ENCODE measurements at regions not wholly inside any gene's neighbourhood (a gene's known extent, or its start where the extent isn't known, plus 50 kb on each side); places are given as distances from the start of the nearest gene placed in this dataset.

DNA sequence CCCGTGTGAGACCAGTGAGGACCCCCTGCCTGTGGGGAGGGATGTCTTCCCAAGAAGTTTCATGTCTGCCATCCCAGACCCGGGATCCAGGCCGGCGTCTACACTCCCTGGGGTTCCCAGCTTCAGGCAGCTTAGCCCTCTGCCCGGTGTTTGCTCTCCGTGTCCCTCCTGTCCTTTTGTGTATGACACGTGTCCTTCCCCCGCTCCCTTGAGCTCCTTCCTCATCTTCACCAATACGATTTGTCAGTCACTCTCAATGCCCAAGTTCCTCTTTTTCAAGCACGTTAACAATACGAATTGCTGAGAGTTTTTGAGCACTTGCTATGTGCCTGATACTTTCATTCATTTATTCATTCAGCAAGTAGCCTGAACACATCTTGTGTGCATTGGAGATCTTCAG lies 115.6 kb upstream of the PTPN1 start:
- DNase-seq: no peak

DNA sequence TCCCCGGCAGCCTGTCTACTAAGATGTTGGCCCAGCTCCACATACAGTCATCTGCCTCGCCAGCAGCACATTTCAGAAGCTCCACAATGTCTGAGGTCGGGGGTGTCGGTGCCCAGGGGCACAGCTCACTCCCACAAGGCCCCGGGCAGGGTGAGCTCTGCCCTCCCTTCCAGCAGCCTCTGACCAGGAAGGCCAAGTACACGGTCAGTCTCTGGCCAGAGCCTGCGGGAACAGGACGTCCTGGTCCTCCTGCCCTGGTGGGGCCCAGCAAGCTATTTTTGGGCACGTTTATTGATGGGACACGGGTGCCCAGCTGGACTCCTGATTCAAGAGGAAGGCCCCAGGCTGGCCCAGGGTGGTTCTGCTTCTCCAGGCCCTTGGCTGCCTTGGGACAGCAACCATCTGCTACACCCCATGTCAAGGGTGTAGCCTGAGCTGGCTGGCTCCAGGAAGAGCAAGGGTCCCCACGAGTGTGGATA lies 114.9 kb upstream of the PTPN1 start:
- no peak for DNase-seq

DNA sequence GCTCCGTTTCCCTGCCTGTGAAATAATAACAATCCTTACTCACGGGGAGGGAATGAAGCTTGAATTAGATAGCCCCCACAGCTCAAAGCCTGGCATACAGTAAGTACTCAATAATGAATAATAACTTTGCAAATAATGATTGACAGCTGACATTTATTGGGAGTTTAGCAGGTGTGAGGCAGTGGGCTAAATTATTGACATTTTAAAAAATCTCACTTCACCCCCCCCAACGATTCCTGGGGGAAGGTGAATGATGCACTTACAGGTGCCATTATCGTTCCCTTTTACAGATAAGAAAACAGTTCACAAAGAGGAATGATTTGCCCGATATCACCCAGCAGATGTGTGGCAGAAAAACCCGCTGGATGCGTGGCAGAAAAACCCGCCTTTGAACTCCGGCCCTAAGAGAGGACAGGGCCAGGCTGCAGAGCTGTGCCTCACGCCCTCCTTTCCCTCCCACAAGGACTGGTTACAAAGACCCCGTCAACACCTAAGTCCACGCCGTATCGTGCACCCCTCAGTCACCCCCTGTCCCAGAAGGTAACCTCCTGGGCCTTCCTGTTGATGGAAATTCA lies 114.2 kb upstream of the PTPN1 start:
- no peak for DNase-seq

DNA sequence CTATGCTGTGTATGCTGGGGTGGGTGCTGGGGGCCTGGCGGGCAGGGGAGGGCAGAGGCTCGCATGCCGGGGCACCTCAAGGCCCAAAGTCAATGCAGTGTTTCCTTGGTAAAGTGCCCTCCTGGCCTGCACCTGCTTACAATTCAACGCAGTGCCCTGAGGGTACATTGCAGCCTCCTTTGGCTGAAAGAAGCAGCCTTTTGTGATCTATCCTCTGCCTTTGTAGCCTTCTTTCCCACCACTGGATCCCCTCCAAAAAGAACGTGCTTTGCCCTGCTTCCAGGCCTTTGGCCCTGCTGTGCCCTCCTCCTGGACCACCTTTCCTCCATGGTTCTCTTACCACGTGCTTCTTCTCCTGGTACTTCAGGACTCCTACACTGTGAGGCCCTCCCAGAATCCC lies 113.6 kb upstream of the PTPN1 start:
- DNase-seq: no peak

DNA sequence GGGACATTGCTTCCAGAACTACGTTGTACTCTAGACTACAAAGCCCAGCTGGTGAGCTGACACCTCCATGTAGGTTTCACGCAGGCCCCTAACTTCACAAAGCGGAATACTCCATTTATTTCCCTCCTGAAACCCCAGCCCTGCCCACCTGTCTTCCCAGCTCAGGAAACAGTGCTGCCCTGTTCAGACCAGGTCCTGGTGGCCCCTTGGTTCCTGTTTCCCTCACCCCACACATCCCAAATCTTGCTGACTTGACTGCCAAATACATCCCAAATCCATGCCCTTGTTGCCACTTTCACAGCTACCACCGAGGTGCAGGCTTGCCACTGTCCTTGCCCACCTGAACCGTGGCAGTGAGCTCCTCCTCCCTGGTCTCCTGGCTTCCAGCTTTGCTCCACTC lies 113.1 kb upstream of the PTPN1 start:
- DNase-seq: no peak

DNA sequence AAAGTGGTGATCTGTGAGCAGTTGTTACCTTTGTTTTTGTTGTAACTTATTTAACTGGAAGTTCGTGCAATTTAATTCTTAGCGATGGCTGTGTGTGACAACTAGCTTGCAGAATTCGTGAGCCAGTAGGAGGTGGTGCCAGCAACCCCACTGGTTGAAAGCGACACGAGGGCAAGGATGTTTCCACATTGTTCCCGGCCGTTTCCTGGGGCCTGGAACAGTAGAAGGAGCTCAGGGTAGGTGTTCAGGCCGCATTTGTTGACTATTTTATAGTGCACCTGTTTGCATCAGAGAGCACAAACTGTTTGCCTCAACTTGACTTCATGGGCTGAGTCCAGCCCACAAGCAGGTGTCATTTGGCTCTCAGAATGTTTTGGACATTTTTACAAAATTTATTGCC lies 112.1 kb upstream of the PTPN1 start:
- no peak for DNase-seq

DNA sequence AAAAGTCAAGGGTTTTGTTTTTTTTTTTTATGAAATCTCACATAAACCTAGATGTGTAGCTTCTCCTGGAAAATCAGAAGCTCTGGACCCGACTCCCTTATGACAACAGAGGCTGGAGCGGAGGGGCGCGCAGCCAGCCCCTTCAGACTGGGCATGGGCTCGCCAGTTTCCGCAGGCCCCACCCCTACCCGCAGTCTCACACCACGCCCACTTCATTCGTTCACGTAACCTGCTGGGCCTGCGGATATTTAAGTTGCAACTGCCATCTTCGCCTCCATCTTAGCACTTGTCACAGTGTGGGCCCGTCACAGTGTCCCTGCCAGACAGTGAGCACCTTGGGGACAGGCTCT lies 111.7 kb upstream of the PTPN1 start:
- DNase-seq: no peak

DNA sequence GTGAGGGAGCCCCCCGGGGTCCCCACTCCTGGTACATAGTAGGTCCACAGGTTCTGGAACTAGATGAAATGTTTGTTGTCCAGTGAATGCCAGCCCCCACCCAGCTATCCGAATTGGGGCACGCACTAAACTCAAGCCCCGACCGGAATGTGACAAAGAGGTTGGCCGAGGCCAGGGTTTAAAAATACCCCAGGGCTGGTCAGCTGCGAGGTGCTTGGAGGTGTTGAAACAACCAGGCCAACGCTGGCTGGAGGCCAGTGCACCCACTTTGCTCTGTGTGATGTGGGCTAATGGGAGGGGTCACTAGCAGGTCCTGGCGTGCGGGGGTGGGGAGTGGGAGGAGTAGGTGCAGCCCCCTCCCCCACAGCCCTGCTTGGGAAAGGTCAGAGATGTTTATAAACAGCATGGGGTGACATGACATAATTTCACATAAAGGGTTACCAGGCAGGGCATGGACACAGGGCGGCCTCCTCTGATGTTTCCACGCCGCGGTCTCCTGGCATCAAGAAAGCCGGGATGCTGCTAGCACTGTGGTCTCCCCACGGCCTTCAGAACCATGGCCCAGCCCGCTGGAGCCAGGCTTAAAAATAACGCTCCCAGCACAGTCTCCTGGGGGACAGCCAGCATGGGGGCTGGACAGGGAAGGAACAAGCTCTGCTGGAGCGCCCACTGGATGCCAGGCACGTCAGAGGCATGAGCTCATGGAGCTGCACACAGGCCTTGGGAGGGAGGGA lies 111.2 kb upstream of the PTPN1 start:
- DNase-seq: no peak

DNA sequence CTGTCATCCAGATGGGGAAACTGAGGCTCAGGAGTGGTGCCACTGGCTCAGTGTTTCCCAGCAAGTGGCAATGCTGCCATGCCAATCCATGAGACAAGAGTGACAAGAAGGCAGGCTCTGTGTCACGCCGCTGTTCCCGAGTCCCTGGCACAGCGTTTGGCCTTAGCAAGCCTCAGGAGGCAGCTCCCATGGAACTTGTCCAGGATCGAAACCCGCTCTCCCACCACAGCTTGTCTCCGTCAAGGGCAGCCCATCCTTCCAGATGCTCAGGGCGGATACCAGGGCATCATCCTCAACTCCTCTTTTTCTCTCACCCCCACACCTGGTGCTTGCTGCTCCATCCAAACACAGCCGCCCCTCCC lies 110.6 kb upstream of the PTPN1 start:
- no peak for DNase-seq

DNA sequence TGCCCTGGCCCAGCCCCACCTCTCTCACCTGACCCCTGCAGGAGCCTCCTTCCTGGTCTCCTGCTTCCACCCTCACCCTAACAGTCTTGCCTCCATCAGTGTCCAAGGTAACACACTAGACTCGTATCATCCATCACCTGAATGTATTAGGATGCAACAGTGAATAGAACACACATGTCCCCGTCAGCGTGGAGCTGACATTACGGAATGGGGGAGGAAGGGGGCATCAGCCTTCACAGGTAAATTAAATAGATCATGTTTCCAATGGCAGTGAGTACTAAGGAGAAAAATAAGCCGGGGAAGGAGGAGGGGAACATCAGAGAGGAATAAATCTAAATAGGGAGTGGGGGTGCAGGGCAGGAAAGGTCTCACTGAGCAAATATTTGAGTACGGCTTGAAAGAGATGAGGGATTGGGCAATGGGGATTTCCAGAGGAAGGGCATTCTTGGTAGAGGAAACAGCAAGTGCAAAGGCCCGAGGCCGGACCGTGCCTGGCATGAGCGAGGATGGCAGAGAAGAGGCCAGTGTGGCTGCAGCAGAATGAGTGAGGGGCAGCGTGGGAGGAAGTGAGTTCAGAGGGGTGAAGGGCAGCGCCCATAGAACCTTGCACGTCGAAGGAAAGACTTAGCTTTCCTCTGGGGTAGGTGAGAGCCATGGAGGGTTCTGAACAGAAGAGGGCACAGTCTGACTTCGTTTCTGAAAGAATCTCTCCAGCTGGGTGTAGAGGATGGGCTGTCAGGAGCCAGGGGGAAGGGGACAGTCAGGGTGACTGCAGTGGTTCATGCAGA lies 110.1 kb upstream of the PTPN1 start:
- DNase-seq: no peak

DNA sequence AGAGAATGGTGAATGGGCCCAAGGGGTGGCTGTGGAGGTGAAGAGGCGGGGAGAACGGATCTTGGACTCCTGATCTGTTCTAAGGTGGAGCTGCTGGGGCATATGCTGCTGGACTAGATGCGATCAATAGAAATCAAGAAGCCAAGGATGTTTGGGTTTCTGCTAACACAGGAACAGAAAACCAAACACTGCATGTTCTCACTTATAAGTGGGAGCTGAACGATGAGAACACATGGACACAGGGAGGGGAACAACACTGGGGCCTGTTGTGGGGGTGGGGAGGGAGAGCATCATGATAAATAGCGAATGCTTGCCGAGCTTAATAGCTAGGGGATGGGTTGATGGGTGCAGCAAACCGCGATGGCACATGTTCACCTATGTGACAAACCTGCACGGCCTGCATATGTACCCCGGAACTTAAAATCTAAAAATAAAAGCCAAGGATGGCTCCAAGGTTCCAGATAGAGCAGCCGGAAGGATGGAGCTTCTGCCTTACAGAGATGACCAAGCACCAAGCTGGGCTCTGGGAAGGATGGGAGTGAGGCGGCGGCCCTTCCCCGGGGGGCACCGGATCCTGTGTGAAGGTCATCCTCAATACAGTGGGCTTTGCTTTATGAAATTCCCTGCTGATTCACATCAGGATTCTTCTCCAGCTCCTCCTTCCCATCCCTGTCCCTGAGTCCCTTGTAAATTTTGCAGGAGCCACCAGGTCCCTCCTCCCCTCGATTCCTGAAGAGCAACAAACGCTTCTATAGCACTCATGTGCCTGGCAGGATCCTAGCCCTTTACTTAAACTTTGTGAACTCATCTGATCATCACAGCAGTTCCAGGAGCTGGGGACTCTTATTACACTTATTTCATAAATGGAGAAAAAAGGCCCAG lies 109.2 kb upstream of the PTPN1 start:
- DNase-seq: no peak

DNA sequence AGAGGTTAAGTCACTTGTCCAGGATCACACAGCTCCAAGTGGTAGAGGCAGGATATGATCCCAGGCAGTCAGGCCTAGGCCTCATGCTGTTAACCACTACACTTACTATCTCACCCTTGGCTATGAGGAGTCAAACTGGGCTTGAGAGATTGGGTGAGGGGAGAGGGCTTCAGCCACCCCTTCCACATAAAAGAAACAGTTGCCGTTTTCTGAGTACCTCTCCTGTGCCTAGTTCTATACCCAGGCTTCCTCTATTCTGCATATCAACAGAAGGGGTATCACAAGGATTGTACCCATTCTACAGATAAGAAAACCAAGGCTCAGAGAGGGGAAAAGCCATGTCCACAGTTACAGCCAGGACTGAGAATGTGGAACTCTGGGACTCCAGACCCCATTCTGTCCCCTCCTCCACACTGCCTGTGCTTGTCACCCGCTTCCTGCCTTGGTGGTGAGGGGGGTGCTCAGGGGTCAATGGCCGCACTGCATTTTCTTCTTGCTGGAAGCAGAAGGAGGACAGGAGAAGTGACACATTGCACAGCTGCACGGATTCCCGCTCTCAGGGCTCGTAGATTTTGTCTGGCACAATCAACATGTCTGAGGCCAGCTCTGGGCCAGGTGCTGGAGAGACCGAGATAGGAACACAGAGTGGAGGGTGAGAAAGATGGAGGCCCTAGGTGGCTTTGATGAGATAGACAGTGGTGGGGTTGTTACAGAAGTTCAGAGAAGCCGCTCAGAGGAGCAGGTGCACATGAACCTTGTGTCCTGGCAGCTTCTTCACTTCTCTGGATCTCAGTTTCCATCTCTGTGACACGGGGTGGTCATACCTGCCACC lies 108.4 kb upstream of the PTPN1 start:
- DNase-seq: no peak

DNA sequence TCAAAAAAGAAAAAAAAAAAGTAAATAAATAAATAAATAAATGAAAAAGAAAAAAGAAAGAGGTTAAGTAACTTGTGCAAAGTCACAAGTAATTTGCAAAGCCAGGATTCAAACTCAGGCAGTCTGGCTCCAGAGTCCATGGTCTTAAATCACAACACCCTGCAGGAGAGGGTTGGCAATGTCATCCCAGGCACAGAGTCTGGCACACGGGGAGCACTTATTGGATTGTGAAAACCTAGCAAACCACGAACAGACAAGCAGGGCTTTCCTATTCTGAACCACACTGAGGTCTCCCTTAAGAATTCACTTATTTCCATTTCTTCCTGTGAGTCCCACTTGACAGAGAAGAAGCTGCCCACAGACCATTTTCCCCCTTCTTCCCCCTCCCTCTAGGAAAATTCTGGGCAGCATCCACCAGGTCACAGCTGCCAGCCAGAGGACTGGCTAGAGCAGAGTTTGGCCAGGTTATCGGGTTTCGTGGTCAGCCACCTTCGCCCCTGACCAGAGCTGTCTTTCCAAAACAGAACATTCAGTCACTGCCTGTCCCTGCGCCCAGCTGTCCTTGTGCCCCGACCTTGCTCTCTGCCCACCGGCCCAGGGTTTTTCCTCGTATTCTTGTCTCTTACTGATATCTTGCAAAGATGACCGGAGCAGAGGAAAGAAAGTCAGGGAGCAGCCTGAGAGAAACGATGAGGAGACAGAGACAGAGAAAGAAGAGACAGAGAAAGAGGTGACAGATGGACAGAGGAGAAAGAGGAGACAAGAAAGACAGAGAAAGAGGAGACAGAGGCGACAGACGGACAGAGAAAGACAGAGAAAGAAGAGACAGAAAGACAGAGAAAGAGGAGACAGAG lies 106.4 kb upstream of the PTPN1 start:
- DNase-seq: no peak

DNA sequence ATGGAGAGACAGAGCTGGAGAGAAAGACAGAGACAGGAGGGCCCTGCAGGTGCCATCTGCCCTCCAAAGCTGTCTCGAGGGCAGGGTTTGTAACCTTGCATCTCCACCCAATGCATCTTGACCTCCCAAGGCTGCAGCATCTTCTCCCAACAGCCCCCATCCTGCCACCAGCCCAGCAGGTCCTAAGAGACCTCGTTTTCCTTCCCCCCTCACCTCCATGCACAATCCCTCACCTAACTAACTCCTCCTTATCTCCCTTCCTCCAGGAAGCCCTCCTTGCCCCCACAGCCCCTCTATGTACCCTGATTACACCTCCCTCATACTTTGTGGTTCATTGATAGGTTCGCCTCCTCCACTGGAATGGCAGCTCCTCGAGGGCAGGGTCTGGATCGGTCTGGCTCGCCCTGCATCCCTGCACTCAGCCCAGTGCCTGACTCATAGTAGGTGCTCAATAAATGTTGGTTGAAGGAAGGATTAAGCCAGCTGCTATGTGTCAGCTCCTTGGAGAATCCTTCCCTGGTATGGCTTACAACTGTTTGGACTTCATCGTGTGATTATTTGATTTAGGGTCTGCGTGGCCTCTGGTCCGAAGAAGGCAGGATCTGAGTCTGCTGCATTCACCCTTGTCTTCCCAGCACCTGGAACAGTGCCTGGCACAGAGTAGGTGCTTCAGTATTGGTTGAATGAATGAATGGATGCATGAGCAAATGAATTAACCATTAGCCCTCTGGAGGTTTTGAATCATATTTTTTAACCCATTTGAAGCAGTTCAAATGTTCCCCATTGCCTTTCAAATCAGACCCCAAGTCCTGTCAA lies 105.6 kb upstream of the PTPN1 start:
- DNase-seq: no peak

DNA sequence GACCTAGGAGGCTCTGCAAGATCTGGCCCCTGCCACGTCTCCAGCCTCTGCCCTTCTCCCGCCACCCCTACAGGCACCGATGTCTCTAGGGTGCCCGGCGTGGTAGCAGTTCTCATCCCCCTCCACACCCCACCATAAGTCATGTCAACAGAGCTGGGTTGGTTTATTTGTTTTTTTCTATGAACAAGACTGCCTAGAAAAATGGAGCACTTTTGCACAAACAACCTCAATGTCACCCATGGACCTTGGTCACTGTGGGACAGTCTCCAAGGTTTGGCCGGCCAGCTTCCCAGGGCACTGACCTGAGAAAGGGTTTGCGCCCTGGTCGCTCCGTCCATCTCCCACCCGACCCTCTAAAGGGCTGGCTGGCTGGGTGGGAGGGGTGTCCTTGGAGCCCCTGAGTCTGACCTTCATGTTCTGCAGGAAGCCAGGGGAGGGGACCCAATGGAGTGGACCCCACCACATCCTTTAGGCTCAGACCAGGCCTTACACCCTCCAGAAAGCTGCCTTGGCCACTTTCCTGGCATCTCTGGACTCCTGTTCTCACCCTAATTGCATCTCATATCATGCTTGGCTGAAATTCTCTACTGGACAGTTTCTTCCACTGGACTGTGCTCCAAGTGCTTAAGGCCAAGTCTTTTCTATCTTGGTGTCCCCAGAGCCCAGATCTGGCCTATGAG lies 104.8 kb upstream of the PTPN1 start:
- no peak for DNase-seq

DNA sequence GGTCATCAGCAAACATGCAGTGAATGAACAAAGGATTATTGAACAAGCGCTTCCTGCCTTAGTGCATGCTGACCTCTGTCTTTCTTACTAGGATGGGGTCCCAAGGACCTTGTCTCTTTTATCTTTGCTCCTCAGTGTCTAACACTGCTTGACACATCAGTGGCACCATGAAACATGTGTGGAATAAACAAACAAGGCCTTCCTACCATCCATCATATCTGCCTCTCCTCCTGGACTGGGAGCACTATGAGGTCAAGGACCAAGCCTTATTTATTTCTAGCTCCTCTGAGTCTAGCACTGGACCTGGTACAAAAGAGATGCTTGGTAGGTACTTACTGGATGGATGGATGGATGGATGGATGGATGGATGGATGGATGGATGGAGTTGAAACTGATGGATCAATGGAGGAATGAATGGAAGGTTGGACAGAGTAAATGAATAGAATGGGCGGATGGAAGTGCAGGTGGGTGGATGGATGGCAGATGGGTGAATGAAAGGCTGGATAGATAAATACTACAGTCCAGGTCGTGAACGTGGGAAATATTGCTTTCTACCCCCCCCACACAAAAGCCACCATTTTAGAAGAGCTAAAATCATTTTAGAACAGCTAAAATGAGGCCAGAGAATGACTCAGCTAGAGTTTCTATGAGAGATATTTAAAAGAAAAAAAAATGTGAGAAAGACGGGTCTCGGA lies 104.1 kb upstream of the PTPN1 start:
- no peak for DNase-seq

DNA sequence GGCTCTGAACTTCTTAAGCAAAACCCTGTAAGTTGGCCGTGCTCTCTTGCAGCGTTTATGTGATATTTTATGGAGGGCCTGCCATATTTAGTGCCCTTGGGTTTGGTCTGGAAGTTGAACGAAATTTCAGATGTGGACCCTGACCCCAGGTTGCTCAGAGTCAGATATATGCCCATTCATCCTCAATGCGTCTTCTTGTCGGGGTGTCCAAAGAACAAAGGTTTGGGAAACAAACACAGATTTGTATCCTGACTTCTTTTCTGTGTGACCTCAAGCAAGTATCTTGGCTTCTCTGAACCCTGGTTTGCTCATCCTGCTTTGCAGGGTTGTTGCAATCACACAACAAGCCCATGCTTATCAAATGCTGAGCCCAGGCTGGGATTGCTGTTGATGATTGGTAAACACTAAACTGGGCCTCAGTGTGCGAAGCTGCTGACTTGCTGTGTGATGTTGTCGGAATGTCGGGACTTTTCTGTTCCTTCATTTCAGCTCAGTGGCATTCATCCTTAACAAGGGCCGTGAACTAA lies 103.5 kb upstream of the PTPN1 start:
- DNase-seq: no peak

DNA sequence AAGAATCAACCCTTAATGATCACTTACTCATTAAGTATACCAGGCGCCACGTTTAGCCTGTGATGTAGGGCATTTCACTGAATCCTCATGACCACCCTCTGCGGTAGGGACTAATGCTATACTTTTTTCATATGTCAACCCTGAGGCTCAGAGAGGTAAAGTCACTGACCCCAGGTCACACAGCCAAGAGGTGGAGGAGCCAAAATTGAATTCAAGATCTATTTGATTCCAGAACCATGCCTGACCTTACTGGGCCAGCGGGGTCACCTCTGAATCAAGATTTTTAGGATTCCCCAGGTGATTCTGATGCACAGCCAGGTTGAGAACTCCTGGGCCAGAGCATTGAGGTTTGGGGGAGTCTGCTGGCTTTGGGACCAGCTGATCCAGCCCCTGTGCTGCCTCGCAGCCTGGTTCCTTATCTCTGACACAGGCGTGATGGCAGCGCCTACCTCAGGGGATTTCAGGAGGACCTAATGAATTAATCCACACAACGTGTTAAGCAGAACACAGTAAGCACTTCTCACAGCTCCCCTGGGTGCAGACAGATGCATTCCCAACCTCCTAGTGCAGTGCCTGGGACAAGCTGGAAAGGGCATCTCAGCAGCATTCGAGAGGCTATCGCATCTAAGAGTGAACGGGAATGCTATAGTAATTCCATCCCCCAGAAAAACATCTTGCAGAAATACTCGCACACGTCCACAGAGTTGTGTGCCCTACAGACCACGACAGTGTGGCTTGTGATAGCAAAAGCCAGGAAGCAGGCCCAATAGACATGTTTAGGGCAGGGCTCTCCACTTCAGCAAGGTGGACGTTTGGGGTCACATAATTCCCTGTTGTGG lies 101.4 kb upstream of the PTPN1 start:
- no peak for DNase-seq

All from NCI-H2107 (cell line).